Endodermal cell (in vitro differentiated cells): ENCODE measurements at regions not wholly inside any gene's neighbourhood (a gene's known extent, or its start where the extent isn't known, plus 50 kb on each side); places are given as distances from the start of the nearest gene placed in this dataset.

Experiments used
- DNase-seq: peaks from one replicate; pipeline ENCODE4 v3.0.0-alpha.2; 2017
- H3K27ac ChIP-seq: 2 replicates; pipeline ENCODE4 v1.5.1; 2013; ENCODE audit warnings: mild to moderate bottlenecking, low read depth, low read length, moderate library complexity
- H3K27me3 ChIP-seq: 2 replicates; pipeline ENCODE4 v1.6.1; 2013; ENCODE audit warnings: mild to moderate bottlenecking, low read length, moderate library complexity; ENCODE audit not compliant: insufficient read depth, control insufficient read depth, poor library complexity, severe bottlenecking
- H3K36me3 ChIP-seq: 2 replicates; pipeline ENCODE4 v1.7.0; 2013; ENCODE audit warnings: mild to moderate bottlenecking, low read length, moderate library complexity; ENCODE audit not compliant: control insufficient read depth, insufficient read depth
- H3K4me1 ChIP-seq: one replicate; pipeline ENCODE4 v1.7.0; 2013; ENCODE audit warnings: low read length; ENCODE audit not compliant: control insufficient read depth, insufficient read depth
- H3K4me3 ChIP-seq: 2 replicates; pipeline ENCODE4 v1.5.1; 2013; ENCODE audit warnings: mild to moderate bottlenecking, low read length, moderate library complexity
- H3K9ac ChIP-seq: 2 replicates; pipeline ENCODE4 v1.6.1; 2013; ENCODE audit warnings: mild to moderate bottlenecking, low read length, moderate library complexity; ENCODE audit not compliant: poor library complexity, severe bottlenecking; ENCODE audit errors: extremely low read depth
- H3K9me3 ChIP-seq: 2 replicates; pipeline ENCODE4 v1.6.1; 2013; ENCODE audit warnings: mild to moderate bottlenecking, low read length, moderate library complexity; ENCODE audit not compliant: control insufficient read depth
- H3K27ac Mint-ChIP-seq: 2 replicates; pipeline ENCODE4 v1.8.0; 2020; ENCODE audit warnings: mixed read lengths
- H3K27me3 Mint-ChIP-seq: 2 replicates; pipeline ENCODE4 v1.8.0; 2021; ENCODE audit warnings: mild to moderate bottlenecking, mixed read lengths; ENCODE audit not compliant: insufficient read depth
- H3K36me3 Mint-ChIP-seq: 2 replicates; pipeline ENCODE4 v1.8.0; 2020; ENCODE audit warnings: low read depth, mixed read lengths
- H3K4me1 Mint-ChIP-seq: 2 replicates; pipeline ENCODE4 v1.8.0; 2020; ENCODE audit warnings: mixed read lengths
- H3K4me3 Mint-ChIP-seq: 2 replicates; pipeline ENCODE4 v1.8.0; 2020; ENCODE audit warnings: mild to moderate bottlenecking, moderate library complexity, mixed read lengths
- H3K9me3 Mint-ChIP-seq: 2 replicates; pipeline ENCODE4 v1.8.0; 2020; ENCODE audit warnings: mild to moderate bottlenecking, mixed read lengths
- WGBS, 2 experiments: methylation state at CpG; one replicate each; pipeline versions ENCODE4 v1.1.5 to v1.1.7; 2013; ENCODE audit warnings: missing lambda C conversion rate in 2 of 2, mixed read lengths in 1 of 2; ENCODE audit not compliant: insufficient coverage in 1 of 2, insufficient read length in 1 of 2; 5-methylcytosine and 5-hydroxymethylcytosine counted together
- TF ChIP-seq, protein P1 (sequence below): fragments of 200-600 bp; sonication (generic); conservative IDR thresholded peaks from 2 replicates; pipeline ENCODE4 v1.5.0; 2021; ENCODE audit warnings: antibody characterized with exemption, mild to moderate bottlenecking

GRCh38 chr11:23398052-23398451, 537.8 kb upstream of the CCDC179 start:
- Histone ChIP-seq H3K27ac (no peak overlapping the region), H3K27me3 (no peaks in the 10 kb centered on the region), H3K4me3 (no peak overlapping the region), H3K4me1 (no peaks in the 10 kb centered on the region), H3K9me3 (no peaks in the 10 kb centered on the region), H3K36me3 (no peaks in the 10 kb centered on the region), H3K9ac (no peak overlapping the region)
- no peaks in the 10 kb centered on the region for H3K9me3 Mint-ChIP-seq
- no peaks in the 10 kb centered on the region for H3K4me1 Mint-ChIP-seq
- H3K27me3 Mint-ChIP-seq = no peaks in the 10 kb centered on the region
- WGBS, 2 experiments = 97 to 100% methylated on average over 1 to 2 of the region's 2 CpGs
- H3K4me3 Mint-ChIP-seq = no peak overlapping the region
- H3K27ac Mint-ChIP-seq = no peak overlapping the region
- peak; percentile 36 for DNase-seq
- no peaks in the 10 kb centered on the region for H3K36me3 Mint-ChIP-seq
- TF ChIP-seq, protein P1, sequence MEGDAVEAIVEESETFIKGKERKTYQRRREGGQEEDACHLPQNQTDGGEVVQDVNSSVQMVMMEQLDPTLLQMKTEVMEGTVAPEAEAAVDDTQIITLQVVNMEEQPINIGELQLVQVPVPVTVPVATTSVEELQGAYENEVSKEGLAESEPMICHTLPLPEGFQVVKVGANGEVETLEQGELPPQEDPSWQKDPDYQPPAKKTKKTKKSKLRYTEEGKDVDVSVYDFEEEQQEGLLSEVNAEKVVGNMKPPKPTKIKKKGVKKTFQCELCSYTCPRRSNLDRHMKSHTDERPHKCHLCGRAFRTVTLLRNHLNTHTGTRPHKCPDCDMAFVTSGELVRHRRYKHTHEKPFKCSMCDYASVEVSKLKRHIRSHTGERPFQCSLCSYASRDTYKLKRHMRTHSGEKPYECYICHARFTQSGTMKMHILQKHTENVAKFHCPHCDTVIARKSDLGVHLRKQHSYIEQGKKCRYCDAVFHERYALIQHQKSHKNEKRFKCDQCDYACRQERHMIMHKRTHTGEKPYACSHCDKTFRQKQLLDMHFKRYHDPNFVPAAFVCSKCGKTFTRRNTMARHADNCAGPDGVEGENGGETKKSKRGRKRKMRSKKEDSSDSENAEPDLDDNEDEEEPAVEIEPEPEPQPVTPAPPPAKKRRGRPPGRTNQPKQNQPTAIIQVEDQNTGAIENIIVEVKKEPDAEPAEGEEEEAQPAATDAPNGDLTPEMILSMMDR = no peak

GRCh38 chr11:23399995-23400394, 539.7 kb upstream of the CCDC179 start:
- Mint-ChIP-seq H3K9me3 (peaks cover 16% of the 10 kb centered on the region), H3K4me3 (no peak overlapping the region), H3K27ac (no peak overlapping the region), H3K4me1 (no peaks in the 10 kb centered on the region), H3K36me3 (peaks cover 2% of the 10 kb centered on the region), H3K27me3 (no peaks in the 10 kb centered on the region)
- no peaks in the 10 kb centered on the region for H3K36me3 ChIP-seq
- 94 to 96% methylated on average over 19 to 25 of the region's 25 CpGs for WGBS, 2 experiments
- H3K9ac ChIP-seq = no peak overlapping the region
- H3K9me3 ChIP-seq = no peaks in the 10 kb centered on the region
- H3K4me3 ChIP-seq = no peak overlapping the region
- no peak for DNase-seq
- H3K27ac ChIP-seq = no peak overlapping the region
- TF ChIP-seq, protein P1 = no peak
- no peaks in the 10 kb centered on the region for H3K4me1 ChIP-seq
- H3K27me3 ChIP-seq = no peaks in the 10 kb centered on the region

GRCh38 chr11:23403210-23404185, 543.2 kb upstream of the CCDC179 start:
- peaks cover 35% of the 10 kb centered on the region for H3K9me3 Mint-ChIP-seq
- H3K27me3 ChIP-seq = no peaks in the 10 kb centered on the region
- H3K4me1 ChIP-seq = no peaks in the 10 kb centered on the region
- no peak for DNase-seq
- no peaks in the 10 kb centered on the region for H3K36me3 ChIP-seq
- no peaks in the 10 kb centered on the region for H3K9me3 ChIP-seq
- no peak overlapping the region for H3K27ac ChIP-seq
- 95 to 97% methylated on average over 30 to 53 of the region's 53 CpGs for WGBS, 2 experiments
- no peak overlapping the region for H3K4me3 ChIP-seq
- no peaks in the 10 kb centered on the region for H3K4me1 Mint-ChIP-seq
- TF ChIP-seq, protein P1 = no peak
- H3K27ac Mint-ChIP-seq = no peak overlapping the region
- H3K9ac ChIP-seq = no peak overlapping the region
- H3K4me3 Mint-ChIP-seq = no peak overlapping the region
- H3K36me3 Mint-ChIP-seq = peaks cover 4% of the 10 kb centered on the region
- H3K27me3 Mint-ChIP-seq = no peaks in the 10 kb centered on the region
